HEK293 (cell line): ENCODE measurements at regions not wholly inside any gene's neighbourhood (a gene's known extent, or its start where the extent isn't known, plus 50 kb on each side); places are given as distances from the start of the nearest gene placed in this dataset.

ENCODE experiments used
- CTCF ChIA-PET: fragments of 350-600 bp; formaldehyde crosslinking; extraction: SDS; loops from one replicate; lab custom pipeline; 2021; ENCODE audit warnings: antibody characterized with exemption; lab: Yijun Ruan, JAX
- POLR2A ChIA-PET: fragments of 300-600 bp; formaldehyde crosslinking; extraction: SDS; loops from one replicate; lab custom pipeline; 2020; ENCODE audit warnings: antibody characterized with exemption, inconsistent platforms; lab: Yijun Ruan, JAX
- H3K27ac ChIP-seq: fragments of 200-500 bp; sonication (Bioruptor generic); 2 replicates; pipeline ENCODE4 v1.5.1; 2014; ENCODE audit warnings: low read depth, low read length, control low read depth, inconsistent platforms; ENCODE audit errors: extremely low read depth
- H3K36me3 ChIP-seq, 2 experiments: fragments of 200-500 bp in 1 of 2; sonication (Bioruptor generic) in 1 of 2; 1 replicate in 1 of 2; 2 replicates in 1 of 2; pipeline ENCODE4 v1.5.1; 2014 to 2017; ENCODE audit warnings: inconsistent platforms in 2 of 2, low read length in 2 of 2; ENCODE audit not compliant: control insufficient read depth in 2 of 2, insufficient read depth in 1 of 2
- H3K4me1 ChIP-seq: fragments of 200-500 bp; sonication (Bioruptor generic); 2 replicates; pipeline ENCODE4 v1.5.1; 2014; ENCODE audit warnings: mild to moderate bottlenecking, low read length, inconsistent platforms; ENCODE audit not compliant: control insufficient read depth, insufficient read depth
- H3K4me3 ChIP-seq: 2 replicates; pipeline ENCODE4 v1.5.1; 2011; ENCODE audit warnings: low read depth, mild to moderate bottlenecking, control low read depth, low read length, moderate library complexity
- H3K9me3 ChIP-seq: fragments of 200-500 bp; sonication (Bioruptor generic); 2 replicates; pipeline ENCODE4 v1.5.1; 2014; ENCODE audit warnings: low read depth, low read length, inconsistent platforms; ENCODE audit not compliant: control insufficient read depth, insufficient read depth
- ATF2 ChIP-seq: fragments of 450-650 bp; formaldehyde crosslinking; IDR thresholded peaks from 2 replicates; pipeline ENCODE4 v1.5.1; 2016; ENCODE audit warnings: missing biosample characterization, missing genetic modification characterization, low read depth
- BCL11A ChIP-seq: fragments of 450-650 bp; formaldehyde crosslinking; IDR thresholded peaks from 2 replicates; pipeline ENCODE4 v1.5.1; 2016; ENCODE audit warnings: low read depth, missing biosample characterization, missing genetic modification characterization
- GLI4 ChIP-seq: fragments of 450-650 bp; formaldehyde crosslinking; IDR thresholded peaks from 2 replicates; pipeline ENCODE4 v1.5.1; 2016; ENCODE audit warnings: missing biosample characterization, missing genetic modification characterization
- HOXA7 ChIP-seq: sonication (generic); formaldehyde crosslinking; IDR thresholded peaks from 2 replicates; pipeline ENCODE4 v1.8.1; 2022; ENCODE audit warnings: missing genetic modification reagents, borderline replicate concordance
- INSM2 ChIP-seq: fragments of 450-650 bp; formaldehyde crosslinking; IDR thresholded peaks from 2 replicates; pipeline ENCODE4 v1.5.1; 2016; ENCODE audit warnings: missing biosample characterization, missing genetic modification characterization
- KLF8 ChIP-seq: fragments of 450-650 bp; formaldehyde crosslinking; IDR thresholded peaks from 2 replicates; pipeline ENCODE4 v1.5.1; 2016; ENCODE audit warnings: missing biosample characterization, missing genetic modification characterization
- PRDM2 ChIP-seq: fragments of 450-650 bp; formaldehyde crosslinking; IDR thresholded peaks from 2 replicates; pipeline ENCODE4 v1.5.1; 2016; ENCODE audit warnings: missing biosample characterization, missing genetic modification characterization, borderline replicate concordance
- ZBTB1 ChIP-seq: fragments of 450-650 bp; formaldehyde crosslinking; IDR thresholded peaks from 2 replicates; pipeline ENCODE4 v1.5.1; 2016; ENCODE audit warnings: missing biosample characterization, missing genetic modification characterization
- ZBTB49 ChIP-seq: fragments of 450-650 bp; formaldehyde crosslinking; IDR thresholded peaks from 2 replicates; pipeline ENCODE4 v1.5.1; 2016; ENCODE audit warnings: missing biosample characterization, missing genetic modification characterization, low read depth
- ZNF202 ChIP-seq: fragments of 450-650 bp; formaldehyde crosslinking; IDR thresholded peaks from 2 replicates; pipeline ENCODE4 v1.5.1; 2016; ENCODE audit warnings: missing biosample characterization, missing genetic modification characterization, borderline replicate concordance
- ZNF266 ChIP-seq: fragments of 450-650 bp; formaldehyde crosslinking; IDR thresholded peaks from 2 replicates; pipeline ENCODE4 v1.5.1; 2016; ENCODE audit warnings: missing biosample characterization, missing genetic modification characterization, low read depth
- ZNF549 ChIP-seq: fragments of 450-650 bp; IDR thresholded peaks from 2 replicates; pipeline ENCODE4 v1.5.1; 2018; ENCODE audit warnings: missing biosample characterization, missing genetic modification characterization, mild to moderate bottlenecking, inconsistent platforms, moderate library complexity
- ZNF600 ChIP-seq: fragments of 450-650 bp; formaldehyde crosslinking; IDR thresholded peaks from 2 replicates; pipeline ENCODE4 v1.5.1; 2016; ENCODE audit warnings: missing biosample characterization, missing genetic modification characterization
- ZNF610 ChIP-seq: fragments of 450-650 bp; formaldehyde crosslinking; IDR thresholded peaks from 2 replicates; pipeline ENCODE4 v1.5.1; 2016; ENCODE audit warnings: missing biosample characterization, missing genetic modification characterization, borderline replicate concordance
- ZNF621 ChIP-seq: fragments of 450-650 bp; formaldehyde crosslinking; IDR thresholded peaks from 2 replicates; pipeline ENCODE4 v1.5.1; 2017; ENCODE audit warnings: missing biosample characterization, missing genetic modification characterization

- CTCF ChIA-PET, result no interaction called here
- H3K9me3 ChIP-seq, result no peaks in the 10 kb centered on the region
- POLR2A ChIA-PET, result no interaction called here
- TF ChIP-seq HOXA7 (CRISPR knock-in tag), result no peak
- TF ChIP-seq, all 188 proteins: peak for 0
- H3K27ac ChIP-seq, result no peak overlapping the region
- H3K36me3 ChIP-seq, result no peaks in the 10 kb centered on the region
- H3K4me1 ChIP-seq, result no peaks in the 10 kb centered on the region
- H3K4me3 ChIP-seq, result no peak overlapping the region
Observed at GRCh38 chr4:177607111-177607573, 164.9 kb upstream of the AGA start.

- H3K4me3 ChIP-seq, result no peak overlapping the region
- no peak overlapping the region for H3K27ac ChIP-seq
- H3K9me3 ChIP-seq, result no peaks in the 10 kb centered on the region
- POLR2A ChIA-PET, result no interaction called here
- no peaks in the 10 kb centered on the region for H3K36me3 ChIP-seq
- CTCF ChIA-PET, result no interaction called here
- TF ChIP-seq INSM2 (tag by site-specific recombination), result no peak
- no peak for TF ChIP-seq KLF8 (tag by site-specific recombination)
- TF ChIP-seq ZBTB1 (tag by site-specific recombination), result no peak
- no peak for TF ChIP-seq ZNF600 (tag by site-specific recombination)
- no peaks in the 10 kb centered on the region for H3K4me1 ChIP-seq
Observed at GRCh38 chr4:177611974-177612664, 169.9 kb upstream of the AGA start.

- ChIA-PET CTCF (no interaction called here), POLR2A (no interaction called here)
- H3K4me1 ChIP-seq, result no peaks in the 10 kb centered on the region
- TF ChIP-seq ZBTB1 (tag by site-specific recombination), result no peak
- TF ChIP-seq PRDM2 (tag by site-specific recombination), result no peak
- TF ChIP-seq ZNF266, result no peak
- no peak for TF ChIP-seq ZNF202 (tag by site-specific recombination)
- TF ChIP-seq ZNF549 (tag by site-specific recombination), result no peak
- no peak for TF ChIP-seq GLI4
- TF ChIP-seq ZBTB49 (tag by site-specific recombination), result no peak
- TF ChIP-seq ZNF610, result no peak
- TF ChIP-seq ZNF621, result no peak
- TF ChIP-seq BCL11A, result no peak
- TF ChIP-seq ATF2 (tag by site-specific recombination), result no peak
- no peak overlapping the region for H3K27ac ChIP-seq
- H3K36me3 ChIP-seq, result no peaks in the 10 kb centered on the region
- no peaks in the 10 kb centered on the region for H3K9me3 ChIP-seq
- H3K4me3 ChIP-seq, result no peak overlapping the region
Observed at GRCh38 chr4:177612684-177613083, 170.4 kb upstream of the AGA start.
